ENCODE measurements at regions not wholly inside any gene's neighbourhood (a gene's known extent, or its start where the extent isn't known, plus 50 kb on each side); places are given as distances from the start of the nearest gene placed in this dataset.
"Not testable (repeated sequence)": the region's sequence is repeated elsewhere in the genome, so short reads cannot be mapped to it uniquely, and the experiment has no call there.

DNA sequence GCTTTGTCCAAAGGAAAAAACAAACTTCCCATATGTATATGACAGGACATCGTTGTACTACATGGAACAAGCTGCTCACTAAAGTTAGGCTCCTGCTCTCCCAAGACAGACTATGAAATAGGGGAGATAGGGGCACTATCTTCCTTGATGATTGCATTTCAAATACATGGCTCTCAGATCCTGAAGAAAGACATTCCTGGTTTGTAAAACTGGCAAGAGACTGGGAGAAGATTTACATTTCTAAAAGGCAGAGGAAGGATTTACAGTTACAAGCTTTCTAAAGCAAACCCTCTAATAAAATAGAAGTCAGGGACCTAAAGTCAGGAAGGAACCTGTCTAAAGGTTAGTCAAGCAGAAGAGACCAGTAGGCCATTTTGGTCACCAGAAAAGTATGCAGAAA is 103.7 kb downstream of the SLC17A6 start:
- DNase-seq (ENCODE audit: low read depth), result no peak

DNA sequence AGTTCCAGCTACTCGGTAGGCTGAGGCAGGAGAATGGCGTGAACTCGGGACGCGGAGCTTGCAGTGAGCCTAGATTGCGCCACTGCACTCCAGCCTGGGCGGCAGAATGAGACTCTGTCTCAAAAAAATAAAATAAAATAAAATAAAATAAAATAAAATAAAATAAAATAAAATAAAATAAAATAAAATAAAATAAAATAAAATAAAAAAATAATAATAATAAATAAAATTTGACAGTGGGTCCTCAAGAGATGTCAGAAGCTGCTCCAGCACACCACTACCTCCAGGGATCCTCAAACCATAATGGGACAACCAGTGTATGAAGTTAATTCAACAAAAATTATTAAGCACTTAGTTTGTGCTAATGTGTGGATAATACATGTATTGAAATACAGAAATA is 97.4 kb downstream of the SLC17A6 start:
- DNase-seq (ENCODE audit: low read depth), result not testable (repeated sequence)

DNA sequence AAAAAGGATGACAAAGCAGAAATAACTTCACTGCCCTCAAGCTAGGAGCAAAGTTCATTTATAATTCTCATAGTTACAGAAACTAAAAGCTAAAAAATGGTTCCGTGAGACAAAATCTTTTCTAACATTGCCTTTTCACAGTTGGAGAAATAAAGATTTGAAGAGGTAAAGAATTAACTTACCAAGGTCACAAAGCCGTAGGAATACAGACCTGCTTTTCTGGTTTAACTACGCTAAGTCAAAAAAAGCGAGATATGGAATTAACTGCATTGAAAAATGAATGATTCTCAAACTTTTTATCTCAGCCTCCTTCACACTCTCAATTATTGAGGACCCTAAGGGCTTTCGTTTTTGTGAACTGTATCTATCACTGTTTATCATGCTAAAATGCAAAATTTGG is 95.3 kb downstream of the SLC17A6 start:
- no peak for DNase-seq (ENCODE audit: low read depth)

DNA sequence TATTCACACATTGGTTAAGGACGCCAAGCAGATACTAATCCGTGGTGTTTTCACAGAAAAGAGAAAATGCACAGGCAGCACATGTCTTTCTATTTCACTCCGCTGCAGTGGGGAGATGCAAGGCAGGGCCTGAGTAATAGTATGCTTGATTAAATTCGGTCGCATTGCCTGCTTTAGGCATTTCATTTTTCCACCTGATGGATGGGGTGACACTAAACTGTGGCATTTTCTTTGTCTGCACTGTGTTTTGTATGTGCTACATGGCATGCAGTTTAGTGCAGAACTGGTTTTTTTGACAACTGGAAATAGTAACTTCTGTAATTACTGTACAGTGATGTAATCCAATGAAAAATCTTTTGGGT is 94.9 kb downstream of the SLC17A6 start:
- DNase-seq (ENCODE audit: low read depth), result no peak

DNA sequence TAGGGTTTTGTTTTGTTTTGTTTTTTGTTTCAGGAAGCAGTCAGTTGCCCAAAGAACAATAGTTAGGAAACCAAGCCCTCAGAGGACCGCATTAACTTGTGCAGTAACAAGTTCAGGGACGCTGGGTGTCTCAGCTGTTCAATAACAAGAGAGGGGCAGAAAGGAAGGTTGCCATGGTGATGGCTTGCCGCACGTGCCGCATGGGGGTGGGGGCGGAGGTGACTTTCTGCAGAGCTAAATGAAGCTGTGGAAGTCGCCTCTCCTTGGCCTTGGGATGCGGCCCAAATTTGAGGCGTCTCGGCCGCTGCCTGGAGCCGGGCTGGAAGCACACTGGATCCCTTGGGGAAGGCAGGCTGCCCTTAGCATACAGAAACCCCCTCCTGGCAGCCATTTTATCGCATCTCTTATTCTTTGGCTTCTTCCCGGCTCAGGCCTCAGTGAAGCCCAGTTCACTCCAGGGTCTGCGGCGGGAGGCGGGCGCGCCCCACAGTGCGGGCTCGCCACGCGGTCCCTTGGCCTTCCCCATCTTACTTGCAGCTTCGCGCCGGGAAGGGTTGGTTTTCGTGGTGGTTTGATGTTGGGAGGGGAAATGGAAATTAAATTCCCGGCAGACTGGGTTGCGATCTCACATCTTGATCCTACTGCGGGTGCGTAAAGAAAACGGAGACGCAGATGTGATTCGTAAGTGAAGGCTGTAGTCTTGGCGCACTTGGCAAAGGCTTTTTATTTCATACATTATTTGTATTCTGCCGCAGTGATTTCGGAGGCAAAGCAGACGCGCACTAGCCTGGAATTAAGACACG is 94.3 kb downstream of the SLC17A6 start:
- no peak for DNase-seq (ENCODE audit: low read depth)

DNA sequence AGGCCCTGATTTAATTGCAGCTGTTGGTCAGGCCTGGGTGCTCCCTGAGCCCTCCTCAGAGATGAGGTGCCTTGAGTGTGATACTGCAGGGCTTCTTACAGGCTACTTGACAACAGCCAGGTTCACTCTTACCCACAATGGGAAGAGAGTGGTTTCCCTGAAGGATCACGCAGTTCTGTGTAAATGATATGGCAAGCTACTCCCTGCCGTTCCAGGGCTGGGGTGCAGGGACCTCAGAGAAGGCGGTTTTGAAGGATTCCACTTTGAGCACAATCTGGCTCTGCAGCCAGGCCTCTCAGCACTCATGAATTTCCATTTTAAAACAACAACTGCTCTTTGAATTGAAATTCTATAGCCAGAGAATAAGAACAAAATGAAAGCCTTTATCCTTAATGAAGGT is 92.9 kb downstream of the SLC17A6 start:
- no peak for DNase-seq (ENCODE audit: low read depth)

DNA sequence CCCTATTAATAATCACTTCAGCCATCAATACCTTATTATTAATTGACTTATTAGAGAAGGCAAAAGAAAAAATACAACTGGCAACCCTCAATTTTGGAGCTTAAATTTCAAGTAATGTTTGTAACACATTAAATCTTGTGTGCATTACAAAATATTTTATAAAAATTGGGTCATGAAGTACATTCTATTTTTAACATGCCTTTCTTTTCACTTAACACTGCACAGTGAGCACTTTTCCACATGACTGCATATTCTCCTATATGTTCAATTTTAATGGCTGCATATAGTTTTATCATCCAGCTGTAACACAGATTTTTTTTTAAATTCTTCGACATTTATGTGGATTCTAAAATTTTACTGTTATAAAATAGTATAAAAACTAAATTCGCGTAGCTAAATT is 92.5 kb downstream of the SLC17A6 start:
- no peak for DNase-seq (ENCODE audit: low read depth)

DNA sequence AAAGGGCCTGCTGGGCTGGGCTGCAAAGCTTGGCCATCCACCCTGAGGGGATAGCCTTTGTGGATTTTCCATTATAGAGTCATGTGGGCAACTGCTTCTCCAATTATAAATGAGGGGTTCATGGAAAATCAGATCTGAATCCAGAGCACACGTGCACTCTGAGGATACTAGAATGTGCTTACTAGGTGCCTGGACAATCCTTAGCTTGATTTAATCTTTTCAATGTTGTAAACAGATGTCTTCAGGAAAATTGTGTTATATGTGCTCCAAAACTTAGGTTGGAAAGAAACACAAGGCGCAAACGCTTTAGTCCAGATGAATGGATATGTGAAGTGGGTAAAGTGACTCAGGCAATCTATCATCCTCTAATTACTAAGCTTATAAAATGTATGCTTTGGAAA is 92.0 kb downstream of the SLC17A6 start:
- DNase-seq (ENCODE audit: low read depth), result no peak
